Hematopoietic multipotent progenitor cell treated with erythropoietin and hydrocortisone succinate and interleukin-3 and kit ligand, for 17 days (in vitro differentiated cells): ENCODE measurements at regions not wholly inside any gene's neighbourhood (a gene's known extent, or its start where the extent isn't known, plus 50 kb on each side); places are given as distances from the start of the nearest gene placed in this dataset.
"Not testable (repeated sequence)": the region's sequence is repeated elsewhere in the genome, so short reads cannot be mapped to it uniquely, and the experiment has no call there.

Experiments used
- DNase-seq: peaks from one replicate; pipeline ENCODE4 v3.0.0-alpha.2; 2015; ENCODE audit warnings: low spot score

DNA sequence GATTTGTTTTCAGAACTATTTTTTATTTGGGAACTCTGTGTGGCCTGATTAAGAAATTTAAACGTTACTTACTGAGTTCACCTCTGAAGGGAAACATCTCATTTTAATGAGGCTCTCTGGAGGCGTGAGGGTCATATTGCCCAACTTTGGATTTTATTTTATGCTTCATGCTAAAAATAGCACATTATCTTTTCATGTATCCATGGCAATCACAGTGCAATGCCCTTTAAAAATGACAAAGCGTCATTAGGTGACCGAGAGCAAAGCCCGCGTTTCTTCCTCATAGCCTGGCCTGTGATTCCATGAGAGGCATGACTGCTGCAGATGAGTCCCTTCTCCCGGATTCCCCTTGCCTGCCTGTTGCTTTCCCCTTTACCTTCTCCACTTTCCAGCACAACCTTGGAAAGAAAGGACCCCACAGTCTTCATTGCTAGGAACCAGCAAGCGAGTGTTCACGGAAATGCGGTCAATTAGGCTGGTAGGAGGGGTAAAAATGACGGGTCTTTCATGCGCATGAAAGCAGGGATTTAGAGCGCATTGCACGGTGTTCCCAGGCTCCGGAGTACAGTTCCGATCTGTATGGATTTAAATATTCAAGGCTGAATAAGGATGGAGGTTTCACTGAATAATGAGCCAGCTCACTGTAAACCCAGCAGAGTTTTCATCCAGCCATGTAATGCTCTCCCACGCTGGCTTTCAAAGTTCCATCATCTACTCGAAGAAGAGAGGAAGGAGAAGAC is 98.2 kb upstream of the PITRM1 start:
- no peak for DNase-seq

DNA sequence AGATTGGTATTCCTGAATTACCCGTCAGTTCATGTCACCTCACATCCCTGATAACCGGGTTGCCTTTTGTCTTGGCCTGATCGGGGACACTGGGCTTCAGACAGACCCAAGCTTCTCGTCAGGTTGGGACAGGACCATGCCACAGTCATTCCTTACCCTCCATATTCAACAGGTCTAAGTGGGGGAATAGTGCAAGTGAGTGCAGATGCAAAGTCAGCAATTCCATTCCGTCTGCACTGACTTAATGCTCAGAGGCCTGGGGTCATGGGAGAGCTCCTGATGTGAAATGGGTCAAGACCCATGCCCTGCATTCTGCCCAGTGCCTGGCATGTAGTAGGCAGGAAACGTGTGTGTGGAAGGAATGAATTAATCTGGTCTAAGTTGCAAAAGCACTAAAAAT is 95.4 kb upstream of the PITRM1 start:
- DNase-seq = no peak

DNA sequence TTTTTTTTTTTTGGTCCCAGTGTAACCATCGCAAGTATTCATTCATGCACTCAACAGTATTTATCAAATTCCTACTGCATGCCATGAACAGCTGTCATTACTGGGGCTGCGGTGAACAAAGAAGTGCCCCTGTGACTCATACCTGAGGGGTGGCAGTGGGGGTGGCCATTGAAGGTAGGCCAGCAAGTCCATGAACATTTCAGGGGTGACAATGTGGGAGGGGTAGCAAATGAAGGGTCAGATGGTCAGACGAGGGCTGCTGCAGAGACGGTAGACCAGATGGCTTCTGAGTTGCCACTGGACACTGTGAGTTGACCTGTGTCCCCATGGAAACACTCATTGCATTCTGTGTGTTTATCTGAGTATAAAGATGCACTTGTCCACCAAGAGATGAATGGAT is 92.5 kb upstream of the PITRM1 start:
- no peak for DNase-seq

DNA sequence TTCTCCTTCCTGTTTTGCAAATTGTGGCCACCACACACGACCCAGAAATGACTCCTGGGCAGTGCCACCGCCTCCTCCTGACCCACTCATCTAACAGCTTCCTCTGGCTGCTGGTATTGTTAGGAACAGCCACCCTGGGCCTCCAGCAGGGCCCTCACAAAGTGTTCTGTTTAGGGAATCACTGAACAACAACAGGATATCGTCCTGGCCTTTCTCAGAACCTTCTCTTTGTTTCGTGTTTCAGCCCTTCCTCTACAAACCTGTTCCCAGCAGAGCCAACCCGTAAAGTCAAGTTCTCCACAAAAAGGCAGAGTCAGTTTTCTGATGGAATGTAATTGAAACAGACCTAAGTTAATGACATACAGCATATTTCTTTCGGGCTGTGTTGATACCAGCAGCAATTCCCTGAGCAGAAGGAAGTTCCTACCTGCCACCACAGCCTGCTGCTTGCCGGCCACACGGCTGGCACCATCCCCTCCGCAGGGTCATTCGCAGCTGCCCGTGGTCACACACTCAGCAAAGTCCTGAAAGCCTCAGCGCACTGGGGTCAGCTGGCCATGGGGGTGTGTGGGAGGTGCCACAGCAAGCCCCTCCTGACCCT is 91.7 kb upstream of the PITRM1 start:
- no peak for DNase-seq

DNA sequence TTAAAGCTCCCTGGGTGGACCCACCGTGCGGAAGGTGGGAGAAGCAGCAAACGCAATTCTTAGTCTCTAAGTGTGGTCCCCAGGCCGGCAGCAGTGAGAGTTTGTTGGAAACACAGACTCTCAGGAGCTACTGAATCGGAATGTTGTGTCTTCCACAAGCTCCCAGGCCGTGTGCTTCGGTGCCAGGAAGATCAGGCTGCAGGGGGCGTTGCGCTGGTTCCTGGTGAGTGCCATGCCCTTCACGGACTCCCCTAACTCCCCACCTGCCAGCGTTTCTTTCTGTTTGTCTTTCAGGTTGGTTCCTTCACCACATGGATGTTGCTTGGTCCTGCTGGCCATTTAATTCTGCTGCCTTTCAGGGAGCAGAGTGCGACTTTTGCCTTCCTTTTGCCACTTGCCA is 91.2 kb upstream of the PITRM1 start:
- DNase-seq = no peak

DNA sequence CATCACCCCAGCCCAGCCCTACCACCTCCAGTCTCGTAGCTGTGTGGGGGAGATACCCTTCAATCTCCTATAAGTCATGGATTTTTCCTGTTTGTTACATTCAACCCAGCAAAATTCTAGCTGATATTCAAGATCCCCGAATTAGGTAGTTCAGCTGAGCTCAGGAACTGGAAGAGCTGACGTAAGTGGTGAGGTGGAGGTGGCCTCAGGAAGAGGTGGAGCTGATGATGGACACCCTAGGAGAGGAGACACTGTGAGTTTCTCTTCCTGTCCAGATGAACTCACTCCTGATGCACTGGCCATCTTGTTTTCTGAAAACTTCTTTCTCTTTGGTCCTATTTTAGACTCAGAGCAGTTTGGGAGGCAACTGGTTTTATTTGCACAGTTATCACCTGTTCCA is 90.5 kb upstream of the PITRM1 start:
- DNase-seq = no peak

DNA sequence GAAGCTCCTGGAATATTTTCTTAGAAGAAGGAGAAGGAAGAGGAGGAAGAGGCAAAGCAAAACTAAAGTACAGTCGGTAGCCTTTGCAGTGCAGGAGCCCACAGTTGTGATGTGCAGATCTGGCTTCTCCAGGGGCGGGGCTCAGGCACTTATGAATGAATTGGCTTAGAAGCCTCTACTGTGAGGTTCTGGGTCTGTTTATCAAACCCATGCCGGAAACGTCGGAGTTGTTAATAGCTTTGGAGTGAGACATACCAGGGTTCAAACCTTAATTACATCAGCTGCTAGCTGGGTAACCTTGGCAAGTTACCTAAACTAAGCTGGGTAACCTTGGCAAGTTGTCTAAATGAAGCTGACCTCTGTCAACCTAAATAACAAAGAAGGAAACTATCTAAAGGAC is 89.3 kb upstream of the PITRM1 start:
- DNase-seq = no peak

DNA sequence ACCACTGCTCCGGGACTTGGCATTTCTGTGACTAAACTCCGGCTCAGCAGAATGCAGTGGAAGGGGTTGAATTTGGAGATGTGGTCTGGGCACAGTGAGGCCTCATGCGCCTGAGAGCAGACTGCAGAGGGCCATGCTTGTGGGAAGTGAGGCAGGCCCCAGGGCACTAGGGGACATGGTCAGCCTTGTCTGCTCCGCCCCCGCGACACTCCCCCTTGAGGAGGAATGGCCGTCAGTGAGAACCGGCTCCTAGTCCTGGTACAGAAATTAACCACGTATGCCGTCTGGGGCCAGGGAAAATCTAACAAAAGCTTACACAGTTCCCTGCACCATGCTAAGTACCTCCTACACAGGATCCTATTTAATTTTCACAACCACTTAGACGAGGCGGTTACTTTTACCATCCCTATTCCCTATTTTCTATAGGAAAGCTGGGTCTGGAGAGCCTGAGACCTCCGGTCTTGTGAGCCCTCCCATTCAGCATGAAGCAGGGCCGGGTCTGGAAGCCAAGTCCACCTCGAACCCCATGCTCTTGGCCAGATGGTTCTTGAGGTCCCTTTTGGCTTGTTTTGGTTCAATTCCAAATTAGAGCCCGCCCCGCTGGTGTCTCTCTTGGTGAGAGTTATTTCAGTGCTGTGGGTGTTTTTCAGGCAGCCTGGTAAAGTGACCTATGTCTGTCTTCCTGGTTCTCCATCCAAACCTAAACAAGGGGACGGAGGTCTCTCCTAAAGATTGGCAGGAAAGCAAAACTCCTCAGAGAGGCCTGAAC is 87.7 kb upstream of the PITRM1 start:
- no peak for DNase-seq

DNA sequence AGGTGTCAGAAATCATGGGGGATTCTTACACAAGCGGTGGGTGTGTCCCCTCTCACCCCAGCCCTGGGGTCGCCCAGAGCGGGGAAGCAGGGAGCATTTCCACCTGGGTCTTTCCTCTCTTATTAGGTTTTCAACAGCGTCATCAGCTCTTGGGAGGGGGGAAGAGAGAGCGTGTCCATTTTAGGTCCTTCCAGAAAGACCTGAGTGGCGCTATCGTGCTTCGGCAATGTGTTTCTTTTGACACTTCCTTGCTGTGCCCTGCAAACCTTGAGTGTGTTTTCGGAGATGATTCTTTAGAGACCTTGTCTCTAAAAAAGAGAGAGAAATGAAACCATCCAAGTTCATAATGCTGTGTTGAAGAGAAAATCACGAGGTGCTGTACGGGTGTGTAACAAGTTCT is 86.9 kb upstream of the PITRM1 start:
- DNase-seq = no peak

DNA sequence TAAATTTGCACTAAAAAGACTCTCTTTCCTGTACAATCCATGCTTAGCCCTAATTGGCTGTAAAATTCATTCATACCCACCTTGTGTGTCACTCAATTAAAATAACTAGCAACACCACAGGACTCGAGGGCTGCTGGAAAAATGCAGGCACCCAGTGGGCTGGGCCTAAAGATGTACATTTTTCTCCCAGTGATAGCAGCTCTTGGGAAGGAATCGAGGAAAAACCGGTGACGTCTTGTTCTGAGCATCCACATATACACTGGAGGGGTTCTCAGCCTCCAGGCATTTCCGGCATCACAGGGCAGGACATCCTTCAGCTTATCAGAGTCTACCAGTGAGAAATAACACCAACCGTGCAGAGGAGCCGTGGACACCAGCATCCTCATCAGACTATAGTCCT is 85.8 kb upstream of the PITRM1 start:
- DNase-seq = no peak

DNA sequence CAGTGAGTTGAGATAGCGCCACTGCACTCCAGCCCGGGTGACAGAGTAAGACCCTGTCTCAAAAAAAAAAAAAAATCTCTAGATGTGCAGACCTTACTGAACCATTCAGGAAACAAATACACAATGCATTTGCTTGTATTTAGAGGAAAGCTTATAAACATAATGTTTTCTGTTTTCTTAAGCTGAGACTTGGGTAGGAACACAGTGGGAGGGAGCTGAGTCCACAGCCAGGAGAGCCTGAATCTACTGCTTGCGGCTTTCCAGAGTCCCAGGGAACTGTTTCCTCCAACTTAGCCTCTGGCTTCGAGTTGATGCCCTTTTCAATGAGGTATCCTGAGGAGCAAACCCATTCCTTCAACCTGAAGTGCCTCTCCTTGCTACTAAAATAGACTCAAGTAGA is 83.0 kb upstream of the PITRM1 start:
- no peak for DNase-seq

DNA sequence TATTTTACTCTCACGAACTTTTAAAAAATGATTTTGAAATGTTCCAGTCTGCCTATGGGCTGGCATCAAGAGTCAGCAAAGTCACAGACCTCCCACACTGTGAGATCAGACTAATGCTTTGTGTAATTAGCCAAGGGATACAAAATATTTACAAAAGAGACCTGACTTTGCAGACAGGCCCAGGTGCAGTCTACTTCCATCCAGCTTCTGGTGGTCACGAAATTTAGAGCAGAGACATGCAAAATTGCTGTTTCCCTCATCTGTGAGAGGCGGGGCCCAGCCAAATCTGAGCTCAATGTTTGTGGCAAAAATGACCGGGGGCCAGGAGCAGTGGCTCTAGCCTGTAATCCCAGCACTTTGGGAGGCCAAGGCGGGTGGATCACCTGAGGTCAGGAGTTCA is 82.5 kb upstream of the PITRM1 start:
- DNase-seq = no peak

DNA sequence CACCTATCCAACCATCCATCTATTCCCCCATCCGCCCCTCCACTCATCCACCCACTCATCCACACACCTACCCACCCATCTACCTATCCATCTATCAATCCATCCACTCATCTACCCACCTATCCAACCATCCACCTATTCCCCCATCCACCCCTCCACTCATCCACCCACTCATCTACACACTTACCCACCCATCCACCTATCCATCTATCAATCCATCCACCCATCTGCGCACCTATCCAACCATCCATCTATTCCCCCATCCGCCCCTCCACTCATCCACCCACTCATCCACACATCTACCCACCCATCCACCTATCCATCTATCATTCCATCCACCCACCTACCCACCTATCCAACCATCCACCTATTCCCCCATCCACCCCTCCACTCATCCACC is 81.4 kb upstream of the PITRM1 start:
- not testable (repeated sequence) for DNase-seq

DNA sequence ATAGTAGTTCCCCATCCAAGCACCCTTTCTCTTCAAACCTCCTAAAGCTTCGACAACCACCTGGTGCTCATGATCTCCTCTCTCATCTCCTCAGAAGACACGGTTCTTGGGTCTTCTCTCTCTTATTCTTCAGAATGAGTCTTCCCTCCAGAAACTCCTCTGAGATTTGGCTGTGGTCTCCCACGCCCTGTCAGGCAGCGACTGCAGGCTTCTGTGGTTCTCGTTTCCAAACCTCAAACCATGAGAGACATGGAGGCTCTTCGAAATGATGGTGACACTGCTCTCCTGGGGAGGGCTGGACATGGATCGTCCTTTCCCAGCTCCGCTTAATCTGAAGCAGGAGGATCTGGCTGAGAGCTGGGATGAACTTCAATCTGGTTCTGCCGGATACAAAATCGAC is 78.6 kb upstream of the PITRM1 start:
- DNase-seq = no peak

DNA sequence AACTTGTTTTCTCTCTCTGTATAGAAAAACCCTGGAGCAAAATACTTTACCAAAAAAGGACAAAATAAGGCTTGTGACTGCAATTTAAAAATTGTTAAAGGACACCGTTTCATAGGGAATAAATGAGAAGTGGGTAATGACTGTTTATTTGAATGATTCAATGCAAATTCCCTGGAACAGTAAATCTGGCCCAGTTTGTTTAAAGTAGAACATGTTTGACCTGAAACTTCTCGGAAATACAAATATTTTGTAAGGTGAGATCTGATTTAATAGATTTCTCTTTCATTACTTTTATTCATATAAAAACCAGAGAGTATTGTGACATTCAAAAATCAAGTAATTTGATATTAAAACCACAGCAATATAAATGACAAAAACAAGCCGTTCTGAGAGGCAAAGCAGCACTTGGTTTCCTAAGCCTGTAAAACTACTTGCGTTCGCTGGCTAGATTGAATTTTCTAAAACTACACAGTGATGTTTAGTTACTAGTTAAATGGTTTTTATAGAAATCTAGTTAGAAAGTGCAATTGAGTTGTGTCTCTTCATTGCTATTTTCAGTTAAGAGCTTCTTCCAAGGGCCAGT is 76.8 kb upstream of the PITRM1 start:
- DNase-seq = no peak

DNA sequence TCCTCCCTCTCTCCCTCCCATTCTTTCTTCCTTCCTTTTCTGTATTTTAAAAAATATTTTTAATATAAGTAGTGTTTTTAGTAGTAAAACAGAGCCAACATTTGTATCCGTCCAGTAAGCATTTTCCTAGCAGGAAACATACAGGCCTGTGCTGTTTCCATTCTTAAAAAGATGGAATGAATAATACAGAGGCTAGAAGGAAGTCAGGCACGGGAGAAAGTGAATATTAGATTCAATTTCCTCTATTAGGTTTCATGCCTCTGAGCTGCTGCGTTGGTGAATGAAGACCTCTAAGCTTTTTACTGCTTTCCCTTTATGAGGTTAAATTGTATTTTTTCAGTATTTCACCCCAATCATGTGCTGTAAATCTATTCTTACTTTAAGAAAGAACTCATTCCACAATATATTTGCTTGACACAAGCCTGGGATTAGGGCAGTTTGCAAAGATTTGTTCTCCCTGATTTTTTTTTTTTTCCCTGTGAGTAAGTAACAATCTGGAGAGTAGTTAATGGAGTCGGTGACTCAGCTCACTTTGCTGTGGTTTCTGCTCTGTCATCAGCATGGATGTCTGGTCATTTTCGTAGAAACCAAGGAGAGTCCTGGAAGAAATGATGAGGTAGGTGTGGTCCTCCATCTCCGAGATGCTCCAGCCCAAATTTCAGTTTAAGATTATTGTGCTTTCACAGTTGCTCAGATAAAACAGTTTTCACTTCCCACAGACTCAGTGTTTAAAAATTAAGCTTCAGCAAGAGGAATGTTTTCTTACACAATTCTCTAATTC is 76.1 kb upstream of the PITRM1 start:
- no peak for DNase-seq

DNA sequence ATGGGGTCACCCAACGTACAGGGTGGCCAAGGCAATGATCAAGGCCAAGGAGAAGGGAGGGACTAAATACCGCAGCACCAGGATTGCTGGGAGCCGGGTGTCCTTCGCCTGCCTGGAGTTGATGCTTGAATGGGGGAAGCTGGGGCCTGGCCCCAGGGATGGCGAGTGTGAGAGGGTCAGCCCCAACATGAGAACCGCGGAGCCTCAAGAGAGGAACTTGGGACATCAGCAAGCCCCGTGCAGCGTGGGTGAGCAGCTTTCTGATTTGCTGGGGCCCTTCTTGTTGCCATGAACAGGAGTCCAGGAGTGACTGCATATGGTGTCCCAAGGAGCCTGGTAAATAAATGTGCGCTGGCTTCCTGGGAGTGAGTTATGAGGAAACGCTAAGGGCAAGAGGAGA is 72.8 kb upstream of the PITRM1 start:
- no peak for DNase-seq

DNA sequence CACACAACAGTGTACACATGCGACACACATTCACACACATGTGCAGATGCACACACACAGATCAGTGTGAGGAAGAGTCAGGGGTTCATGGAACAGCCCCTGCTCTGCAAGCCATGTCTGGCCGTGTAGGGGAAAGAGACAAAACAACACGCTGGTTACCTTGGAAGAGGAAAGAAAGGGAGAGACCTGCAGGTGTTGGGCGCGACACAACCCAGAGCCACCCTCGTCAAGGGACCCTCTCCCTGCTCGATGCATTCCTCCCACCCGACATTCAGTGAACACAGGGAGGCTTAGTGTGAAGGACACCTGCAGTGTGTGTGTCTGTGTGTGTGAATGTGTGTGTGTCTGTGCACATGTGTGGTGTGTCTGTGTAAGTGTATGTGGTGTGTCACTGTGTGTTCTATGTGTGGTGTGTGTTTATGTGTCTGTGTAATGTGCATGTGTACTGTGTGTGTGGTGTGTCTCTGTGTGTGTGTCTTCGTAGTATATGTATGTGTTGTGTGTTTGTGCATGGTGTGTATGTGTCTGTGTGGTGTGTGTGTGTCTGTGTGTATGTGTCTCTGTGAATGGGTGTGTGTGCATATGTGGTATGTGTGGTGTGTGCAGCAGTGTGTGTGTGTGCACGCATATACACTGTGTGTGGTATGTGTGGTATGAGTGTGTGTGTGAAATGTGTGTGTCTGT is 69.5 kb upstream of the PITRM1 start:
- DNase-seq = no peak

DNA sequence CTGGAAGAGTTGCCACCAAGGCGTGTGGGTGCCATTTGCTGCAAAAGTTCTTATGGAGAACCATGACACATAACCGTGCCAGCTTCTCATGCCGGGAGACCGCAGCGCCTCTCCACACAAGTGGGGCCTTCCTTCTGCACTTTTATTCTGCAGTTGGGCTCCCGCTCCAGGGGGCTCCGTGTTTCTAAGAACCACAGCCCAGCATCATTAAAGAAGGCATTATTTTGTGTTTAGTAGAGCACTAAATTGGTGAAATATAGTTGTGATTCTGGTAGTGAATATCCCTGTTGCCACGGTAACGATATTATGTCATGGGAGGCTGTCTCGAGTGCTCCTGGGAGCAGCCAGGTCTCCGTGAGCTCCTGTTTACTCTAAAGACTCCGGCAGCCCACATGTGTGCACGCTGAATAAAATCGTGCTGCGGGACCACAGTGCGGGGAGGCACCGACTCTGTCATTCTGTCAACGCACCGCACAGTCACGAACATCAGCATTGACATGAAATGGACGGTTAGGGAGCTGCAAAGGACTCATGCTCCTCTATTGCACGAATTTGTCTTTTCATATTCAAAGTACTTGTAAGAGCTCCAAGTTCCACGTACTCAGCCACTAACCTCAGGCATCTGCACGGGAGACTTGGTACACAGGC is 68.8 kb upstream of the PITRM1 start:
- DNase-seq = no peak

DNA sequence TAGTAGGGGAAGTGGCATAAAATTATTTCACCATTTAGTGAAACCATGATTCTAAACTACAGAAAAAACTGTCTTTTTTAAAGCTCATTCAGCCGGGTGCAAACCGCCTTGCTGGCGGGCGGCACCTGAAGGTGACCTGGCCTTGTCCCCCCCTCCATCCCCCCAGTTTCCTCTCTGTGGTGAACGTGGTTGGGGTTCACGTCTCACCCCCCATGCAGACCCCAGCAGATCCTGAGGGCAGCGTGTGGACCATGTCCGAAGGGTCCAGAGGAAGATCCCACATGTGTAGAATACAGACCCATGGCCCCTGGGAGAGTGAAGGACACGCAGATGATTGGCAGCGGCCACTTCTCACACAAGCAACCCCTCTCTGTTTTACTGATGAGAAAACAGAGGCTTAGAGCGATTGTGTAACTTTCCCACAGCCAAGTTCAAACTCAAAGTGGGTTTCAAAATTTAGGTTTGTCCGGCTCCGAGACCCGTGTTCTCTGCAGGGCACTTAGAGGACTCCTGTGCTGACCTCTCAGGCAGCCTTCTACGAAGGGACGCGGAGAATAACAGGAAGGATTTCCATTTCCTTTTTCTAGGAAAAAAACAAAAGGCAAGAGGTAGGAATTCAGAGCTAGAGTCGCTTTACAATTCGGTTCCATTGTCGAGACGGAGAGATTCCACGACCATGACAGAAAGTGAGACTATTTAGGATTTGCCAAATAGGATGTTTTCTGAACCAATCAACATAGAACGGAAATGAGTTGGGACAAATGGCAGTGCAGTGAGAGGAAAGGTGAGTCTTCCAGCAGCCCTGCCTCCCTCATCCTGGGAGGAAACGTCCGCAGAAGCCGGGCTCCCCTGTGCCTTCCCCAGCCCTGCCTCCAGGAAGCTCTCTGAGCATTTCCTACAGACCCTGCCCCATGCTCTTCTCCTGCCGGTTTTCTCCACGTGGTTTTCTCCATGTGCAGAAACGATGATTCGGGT is 67.6 kb upstream of the PITRM1 start:
- no peak for DNase-seq
